ENCODE measurements at regions not wholly inside any gene's neighbourhood (a gene's known extent, or its start where the extent isn't known, plus 50 kb on each side); places are given as distances from the start of the nearest gene placed in this dataset.
"Not testable (repeated sequence)": the region's sequence is repeated elsewhere in the genome, so short reads cannot be mapped to it uniquely, and the experiment has no call there.

DNA sequence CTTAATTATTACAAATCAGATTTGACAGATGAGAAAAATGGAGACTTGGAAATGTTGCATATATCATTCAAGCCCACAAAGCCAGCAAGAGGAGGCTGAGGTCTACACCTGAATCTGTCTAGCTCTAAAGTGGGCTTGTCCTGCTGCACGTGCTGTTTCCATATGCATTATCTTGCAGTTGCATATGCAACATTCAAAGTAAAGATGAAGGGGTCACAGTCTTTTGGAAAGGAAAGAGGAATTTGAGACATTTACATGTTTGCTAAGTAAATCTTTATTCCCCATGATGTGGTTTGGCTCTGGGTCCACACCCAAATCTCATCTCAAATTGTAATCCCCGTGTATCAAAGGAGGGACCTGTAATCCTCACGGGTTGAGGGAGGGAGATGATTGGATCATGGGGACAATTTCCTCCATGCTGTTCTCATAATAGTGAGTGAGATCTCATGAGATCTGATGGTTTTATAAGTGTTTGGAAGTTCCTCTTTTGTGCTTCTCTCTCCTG, 98.3 kb downstream of the BACH1 start:
- DNase-seq, result no peak

DNA sequence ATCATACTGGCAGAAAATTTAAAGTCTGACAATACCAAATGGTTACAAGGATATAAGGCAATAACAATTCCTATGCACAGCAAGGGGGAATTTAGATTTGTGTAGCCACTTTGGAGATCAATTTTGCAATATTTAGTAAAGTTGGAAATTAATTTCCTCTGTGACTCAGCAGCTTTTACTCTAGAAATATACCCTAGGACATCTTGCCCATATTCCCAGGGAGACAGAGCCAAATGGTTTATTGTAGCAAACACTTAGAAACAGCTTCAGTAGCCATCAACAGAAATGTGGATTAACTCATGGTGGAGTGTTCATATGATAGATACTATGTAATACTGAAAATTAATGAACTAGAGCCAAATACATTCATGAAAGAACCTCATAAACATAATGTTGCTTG, 104.6 kb downstream of the BACH1 start:
- DNase-seq, result no peak

DNA sequence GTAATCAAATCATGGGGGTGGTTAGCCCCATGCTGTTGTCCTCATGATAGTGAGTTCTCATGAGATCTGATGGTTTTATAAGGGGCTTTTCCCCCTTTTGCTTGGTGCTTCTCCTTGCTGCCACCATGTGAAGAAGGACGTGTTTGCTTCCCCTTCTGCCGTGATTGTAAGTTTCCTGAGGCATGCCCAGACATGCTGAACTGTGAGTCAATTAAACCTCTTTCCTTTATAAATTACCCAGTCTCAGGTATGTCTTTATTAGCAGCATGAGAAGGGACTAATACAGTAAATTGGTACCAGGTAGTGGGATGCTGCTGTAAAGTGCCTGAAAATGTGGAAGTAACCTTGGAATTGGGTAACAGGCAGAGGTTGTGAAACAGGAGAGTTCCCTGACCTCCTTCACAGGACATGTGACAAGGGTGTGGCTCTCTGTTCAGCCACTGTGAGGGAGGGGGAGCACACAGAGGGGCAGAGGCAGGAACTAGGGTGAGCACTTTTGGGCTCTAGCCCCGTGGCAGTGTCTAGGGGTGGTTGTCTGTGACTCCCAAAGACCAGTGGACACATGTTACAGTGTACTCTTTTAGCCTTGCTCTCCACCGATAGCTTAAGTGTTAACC, 105.3 kb downstream of the BACH1 start:
- DNase-seq, result no peak

DNA sequence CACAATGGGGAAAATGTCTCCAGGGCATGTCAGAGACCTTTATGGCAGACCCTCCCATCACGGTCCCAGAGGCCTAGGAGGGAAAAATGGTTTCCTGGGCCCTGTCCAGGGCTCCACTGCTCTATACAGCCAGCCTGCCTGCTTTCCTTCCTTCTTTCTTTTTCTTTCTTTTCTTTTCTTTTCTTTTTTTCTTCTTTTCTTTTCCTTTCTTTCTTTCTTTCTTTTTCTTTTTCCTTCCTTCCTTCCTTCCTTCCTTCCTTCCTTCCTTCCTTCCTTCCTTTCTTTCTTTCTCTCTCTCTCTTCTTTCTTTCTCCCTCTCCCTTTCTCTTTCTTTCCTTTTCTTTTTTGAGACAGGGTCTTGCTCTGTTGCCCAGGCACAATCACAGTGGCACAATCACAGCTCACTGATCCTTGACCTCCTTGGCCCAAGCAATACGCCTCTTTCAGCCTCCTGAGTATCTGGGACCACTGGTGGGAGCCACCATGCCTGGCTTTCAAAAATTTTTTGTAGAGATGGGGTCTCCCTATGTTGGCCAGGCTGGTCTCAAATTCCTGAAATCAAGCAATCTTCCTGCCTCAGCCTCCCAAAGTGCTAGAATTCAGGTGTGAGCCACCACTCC, 106.9 kb downstream of the BACH1 start:
- DNase-seq, result no peak

DNA sequence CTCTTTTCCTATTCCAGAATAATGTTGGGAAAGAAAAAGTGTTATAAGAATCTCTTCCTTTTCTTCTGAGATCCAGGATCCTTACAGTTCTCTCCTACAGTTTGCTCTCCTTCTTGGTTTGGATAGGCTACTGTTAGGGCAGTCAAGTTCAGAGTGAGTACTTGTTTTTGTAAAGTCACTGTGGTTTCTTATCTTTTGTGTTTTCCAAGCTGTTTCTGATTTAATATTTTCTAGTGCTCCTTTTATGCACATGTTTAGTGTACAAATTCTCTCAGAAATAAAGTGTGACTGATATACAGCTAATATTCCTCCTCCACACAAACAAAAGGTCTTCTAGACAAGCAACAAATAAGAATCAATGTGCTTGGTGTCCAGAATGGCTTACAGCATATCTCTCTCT, 107.7 kb downstream of the BACH1 start:
- DNase-seq, result no peak

DNA sequence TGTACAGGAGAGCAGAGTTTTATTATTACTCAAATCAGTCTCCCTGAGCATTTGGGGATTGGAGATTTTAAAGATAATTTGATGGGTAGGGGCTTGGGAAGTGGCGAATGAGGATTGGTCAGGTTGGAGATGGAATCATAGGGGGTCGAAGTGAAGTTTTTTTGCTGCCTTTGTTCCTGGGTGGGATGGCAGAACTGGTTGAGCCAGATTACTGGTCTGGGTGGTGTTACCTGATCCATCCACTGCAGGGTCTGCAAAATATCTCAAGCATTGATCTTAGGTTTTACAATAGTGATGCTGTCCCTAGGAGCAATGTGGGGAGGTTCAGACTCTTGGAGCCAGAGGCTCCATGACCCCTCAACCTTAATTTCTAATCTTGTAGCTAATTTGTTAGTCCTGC, 108.8 kb downstream of the BACH1 start:
- DNase-seq, result no peak

DNA sequence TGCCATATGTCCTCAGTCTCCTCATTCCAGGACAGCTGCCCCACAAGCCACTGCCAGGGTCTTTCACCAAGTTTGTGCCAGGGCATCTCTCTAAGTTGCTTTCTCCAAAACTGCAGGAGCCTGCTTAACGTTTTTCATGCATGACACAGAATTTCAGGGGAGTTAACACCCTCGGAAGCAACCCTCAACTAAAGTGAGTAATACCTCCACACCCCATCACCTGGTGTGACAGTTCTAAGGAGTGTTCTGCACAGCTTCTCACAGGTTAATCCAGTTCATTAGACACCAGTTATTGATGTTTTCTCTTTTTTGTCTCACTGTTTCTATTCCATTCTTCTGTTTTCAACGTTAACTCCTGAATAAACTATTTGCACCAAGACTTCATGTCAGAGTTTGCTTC, 115.0 kb downstream of the BACH1 start:
- DNase-seq, result no peak

DNA sequence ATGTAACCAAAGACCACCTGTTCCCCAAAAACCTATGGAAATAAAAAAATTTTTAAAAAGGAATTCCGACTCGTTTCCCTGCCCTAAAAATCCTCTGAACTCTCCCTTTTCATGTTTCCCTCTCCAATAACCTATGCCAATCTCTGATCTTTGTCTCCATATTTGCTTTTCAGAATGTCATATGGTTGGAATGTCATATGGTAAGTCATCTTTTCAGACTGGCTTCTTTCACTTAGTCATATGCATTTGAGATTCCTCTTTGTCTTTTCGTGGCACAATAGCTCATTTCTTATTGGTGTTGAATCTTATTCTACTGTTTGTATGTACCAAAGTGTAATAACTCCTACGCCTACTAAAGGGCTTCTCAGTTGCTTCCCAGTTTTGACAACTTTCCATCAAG, 117.5 kb downstream of the BACH1 start:
- no peak for DNase-seq

DNA sequence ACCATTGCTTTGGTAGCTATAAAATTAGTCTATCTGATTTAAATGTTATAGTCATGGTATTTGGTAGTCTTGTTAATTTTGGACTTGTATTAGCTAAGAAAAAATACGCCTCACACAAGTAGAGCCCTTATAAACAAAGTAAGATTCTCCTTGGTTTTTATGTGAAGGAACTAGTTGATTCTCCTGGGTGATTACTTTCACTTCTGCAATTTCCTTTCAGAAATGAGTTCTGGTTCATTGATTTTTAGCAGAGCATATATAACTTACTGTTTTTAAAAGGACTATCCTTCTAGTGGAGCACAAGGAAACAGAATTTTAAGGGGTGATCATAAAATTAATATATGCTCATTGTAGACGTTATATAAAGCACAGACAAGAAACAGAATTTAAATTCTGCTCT, 120.1 kb downstream of the BACH1 start:
- DNase-seq, result no peak

DNA sequence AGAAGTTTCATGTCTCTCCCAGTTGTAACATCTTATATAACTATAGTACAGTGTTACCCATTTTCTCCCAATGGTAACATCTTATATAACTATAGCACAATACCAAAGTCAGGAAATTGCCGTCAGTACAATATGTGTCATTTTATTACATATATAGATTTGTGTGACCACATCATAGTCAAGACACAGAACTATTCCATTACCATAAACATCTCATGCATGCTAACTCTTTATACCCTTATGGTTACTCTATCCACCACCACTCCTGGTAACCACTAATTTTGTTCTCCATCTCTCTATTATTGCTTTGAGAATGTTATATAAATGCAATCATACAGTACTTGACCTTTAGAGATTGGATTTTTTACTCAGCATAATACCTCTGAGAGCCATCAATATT, 120.7 kb downstream of the BACH1 start:
- no peak for DNase-seq

DNA sequence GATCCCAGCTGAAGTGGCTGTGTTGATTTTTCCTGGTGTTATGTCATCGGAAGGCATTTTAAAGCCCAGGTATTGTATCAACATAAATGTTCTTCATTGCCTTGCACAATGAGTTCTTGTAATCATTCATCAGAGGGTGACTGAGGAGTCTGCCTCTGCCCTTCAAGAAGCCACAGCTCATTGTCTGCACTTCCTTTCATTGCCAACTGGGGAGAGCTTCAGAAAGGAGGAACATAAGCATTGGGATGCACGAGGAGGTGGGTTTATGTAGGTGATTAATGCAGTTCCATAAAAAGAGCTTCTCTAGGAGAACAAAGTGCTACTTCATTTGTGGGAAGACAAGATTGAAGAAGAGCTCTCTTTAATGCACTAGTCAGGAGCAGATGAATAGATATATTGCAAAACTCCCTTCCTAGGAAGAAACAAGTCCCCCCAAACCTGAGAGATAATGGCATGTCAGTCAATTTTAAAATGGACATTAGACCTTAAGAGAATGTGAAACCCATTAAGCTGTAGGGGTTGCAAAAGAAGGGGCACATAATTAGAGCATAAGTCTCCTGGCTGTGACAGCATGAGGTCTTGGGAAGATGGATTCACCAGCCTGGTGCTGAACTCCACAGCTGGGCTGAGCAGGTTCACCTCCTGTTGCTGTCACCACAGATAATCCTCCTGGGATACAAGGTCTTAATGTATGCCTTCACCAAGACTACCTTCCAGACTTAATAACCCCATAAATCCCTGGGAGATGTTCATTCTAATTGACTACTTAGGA, 124.6 kb downstream of the BACH1 start:
- DNase-seq, result peak; percentile 3

DNA sequence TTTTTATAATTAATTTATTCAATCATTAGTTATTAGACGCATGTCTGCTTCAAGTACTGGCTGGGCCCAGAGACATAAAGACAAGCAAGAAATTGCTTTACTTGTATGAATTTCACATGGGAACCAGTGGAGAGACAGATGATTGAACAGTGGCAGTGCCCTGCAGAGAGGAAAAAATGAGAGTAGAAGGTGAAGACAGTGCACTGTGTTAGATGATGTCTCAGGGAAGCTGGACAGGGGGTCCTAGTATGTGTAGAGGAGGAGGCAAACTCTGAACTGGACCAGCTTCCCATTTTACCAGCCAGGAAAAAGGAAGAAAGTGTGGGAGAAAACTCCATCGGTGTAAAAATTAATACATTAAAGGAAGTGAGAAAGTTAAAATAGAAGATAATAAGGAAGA, 126.0 kb downstream of the BACH1 start:
- no peak for DNase-seq

DNA sequence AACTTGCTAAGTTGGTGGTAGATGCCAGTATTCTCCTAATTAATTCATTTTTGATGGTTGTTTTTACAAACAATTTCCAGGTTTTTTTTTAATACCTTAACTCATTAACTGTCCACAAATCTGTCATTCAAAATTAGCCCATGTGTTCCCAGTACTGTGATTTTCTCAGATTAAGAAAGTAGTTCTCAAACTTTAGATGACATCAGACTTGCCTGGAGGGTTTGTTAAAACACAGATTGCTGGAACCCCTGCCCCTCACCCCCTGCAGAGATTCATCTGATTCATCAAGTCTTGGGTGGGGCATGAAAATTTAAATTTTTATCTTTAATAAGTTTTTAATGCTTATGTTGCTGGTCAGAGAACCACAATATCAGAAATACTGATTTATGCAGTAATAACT, 130.5 kb downstream of the BACH1 start:
- no peak for DNase-seq

DNA sequence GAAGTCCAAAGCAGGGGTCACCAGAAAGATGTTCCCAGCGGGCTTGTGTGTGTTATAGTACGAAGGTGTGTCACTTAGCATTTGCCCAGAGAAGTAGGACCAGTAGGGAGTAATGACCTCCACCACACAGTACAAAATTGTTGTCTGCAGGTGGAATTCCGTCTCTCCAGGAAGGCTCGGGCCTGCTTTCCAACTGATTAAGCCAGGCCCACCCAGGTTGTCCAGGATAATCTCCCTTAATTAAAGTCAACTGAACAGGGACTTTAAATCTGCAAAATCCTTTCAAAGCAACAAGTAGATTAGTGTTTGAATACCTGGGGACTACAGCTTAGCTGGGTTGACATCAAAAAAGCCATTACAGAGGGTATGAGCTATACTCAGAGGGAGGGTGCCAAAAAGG, 131.3 kb downstream of the BACH1 start:
- no peak for DNase-seq

DNA sequence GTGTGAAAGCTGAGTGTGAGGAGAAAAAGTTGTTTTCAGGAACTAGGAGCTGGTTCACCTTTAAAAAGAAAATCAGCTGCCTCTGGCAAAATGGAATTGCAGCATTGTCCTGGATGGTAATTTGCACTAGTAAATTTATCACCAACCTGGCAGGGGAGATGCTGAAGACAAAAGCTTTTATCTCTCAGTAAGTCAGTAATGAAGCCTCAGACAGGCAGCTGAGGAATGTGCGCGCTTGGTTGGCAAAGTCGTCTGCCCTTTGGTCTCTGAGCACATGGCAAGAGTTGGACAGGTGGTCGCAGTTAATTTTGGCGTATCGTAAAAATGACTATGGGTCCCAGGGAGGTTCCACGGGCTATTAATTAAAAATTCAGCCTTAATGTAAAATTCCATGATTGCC, 131.9 kb downstream of the BACH1 start:
- no peak for DNase-seq

DNA sequence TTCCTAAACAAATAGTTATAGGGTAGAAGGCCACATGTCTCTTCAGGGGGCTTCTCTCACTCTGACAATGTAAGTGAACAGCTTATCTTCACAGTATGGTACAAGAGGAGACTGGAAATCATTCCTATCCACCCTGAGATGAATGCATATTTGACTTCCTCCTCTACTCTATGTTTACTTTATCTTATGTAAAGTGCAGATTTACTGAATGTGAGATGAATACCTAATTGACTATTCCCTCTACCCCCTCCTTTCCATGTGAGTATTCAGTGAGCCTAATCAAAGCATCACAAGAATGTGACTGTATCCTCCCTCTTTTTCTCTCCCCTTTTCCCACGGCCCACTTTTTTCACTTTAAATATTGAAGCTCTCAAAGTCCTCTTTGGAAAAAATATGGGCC, 132.5 kb downstream of the BACH1 start:
- no peak for DNase-seq

DNA sequence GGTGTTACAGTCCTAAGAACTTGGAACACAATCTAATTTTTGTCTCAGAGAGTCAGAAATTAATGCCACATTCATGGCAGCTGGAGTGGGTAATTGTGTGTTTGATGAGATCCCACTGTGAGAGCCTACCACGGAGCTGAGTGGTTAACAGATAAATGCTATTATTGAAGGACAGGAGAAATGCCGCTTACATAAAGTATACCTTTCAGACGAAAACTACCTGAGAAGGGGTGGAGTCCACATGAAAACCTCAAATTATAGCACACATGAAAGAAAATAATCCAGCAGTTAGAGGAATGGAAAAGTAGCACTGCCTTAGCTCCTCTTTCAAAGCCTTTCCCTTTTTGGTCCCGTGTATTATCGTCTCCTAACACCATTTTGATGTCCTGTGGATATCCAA, 133.0 kb downstream of the BACH1 start:
- no peak for DNase-seq

DNA sequence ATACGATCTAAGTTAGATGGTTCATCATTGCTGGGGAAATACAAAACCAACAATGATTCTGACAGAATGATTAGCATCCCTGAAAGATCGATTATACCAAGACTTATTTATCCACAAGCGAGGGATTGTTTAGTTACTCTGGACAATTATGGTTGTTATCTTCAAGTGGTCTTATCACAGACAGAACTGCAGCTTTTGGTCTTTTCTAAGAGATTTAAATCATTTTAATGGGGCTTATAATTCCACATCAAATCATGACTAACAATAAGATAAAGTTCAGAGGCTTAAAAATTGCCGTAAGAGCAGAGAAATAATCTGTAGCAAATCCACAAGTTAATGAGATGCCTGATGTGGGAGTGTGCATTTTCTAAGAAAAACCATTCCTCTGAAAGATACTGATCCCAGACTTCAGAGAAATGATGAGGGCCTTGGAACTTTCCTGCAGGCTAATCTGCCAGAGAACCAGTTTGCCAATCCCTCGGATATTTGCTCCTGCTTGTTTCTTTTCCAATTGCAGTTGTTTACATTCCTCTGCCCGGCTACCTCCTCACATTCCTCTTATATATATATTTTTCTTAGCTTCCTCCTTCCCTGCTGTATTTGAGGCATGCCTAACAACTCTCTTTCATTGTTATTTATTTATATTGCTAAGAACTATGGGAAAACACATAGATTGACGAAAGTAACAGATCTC, 134.8 kb downstream of the BACH1 start:
- no peak for DNase-seq

DNA sequence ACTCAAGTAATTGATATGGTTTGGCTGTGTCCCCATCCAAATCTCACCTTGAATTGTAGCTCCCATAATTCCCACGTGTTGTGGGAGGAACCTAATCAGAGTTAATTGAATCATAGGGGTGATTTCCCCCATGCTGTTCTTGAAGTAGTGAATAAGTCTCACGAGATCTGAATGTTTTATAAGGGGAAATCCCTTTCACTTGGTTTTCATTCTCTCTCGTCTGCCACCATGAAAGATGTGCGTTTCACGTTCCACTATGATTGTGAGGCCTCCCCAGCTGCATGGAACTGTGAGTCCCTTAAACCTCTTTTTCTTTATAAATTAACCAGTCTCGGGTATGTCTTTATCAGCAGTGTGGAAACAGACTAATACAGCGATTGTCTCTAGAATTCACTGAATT, 135.4 kb downstream of the BACH1 start:
- DNase-seq, result no peak

DNA sequence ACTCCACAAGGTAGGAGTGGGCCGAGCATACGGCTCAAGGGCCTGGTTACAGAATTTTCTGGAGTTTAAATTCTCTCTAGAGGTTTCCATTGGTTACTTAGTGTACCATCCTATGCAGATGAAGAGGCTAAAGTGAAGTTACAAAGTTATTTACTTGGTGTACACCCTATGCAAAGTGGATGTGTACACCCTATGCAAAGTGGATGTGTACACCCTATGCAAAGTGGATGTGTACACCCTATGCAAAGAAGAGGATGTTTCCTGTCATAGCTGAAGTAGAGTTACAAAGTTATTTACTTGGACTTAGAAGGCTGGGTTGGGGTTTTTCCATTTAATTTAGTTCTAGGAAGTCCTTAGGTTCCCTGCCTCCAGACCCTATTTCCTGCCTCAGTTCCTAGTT, 136.3 kb downstream of the BACH1 start:
- not testable (repeated sequence) for DNase-seq

DNA sequence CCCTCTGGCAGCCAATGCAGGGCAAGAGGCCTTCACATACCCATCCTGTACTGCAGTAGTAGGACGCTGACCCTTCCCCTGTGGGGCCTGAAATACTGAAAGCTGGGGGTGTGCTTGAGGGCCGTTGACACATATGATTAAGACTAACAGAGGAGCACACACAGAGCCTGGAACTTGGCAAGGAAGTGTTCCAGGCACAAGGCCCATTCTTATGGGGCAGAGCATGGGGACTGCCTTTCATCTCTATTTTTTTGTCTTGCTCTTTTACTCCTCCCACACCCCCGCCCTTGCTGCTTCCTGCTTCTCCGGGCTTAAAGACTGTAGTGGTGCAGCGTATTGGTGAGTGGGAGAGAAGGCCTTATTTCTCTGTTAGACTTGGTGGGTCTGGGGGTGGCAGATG, 137.4 kb downstream of the BACH1 start:
- DNase-seq, result no peak

DNA sequence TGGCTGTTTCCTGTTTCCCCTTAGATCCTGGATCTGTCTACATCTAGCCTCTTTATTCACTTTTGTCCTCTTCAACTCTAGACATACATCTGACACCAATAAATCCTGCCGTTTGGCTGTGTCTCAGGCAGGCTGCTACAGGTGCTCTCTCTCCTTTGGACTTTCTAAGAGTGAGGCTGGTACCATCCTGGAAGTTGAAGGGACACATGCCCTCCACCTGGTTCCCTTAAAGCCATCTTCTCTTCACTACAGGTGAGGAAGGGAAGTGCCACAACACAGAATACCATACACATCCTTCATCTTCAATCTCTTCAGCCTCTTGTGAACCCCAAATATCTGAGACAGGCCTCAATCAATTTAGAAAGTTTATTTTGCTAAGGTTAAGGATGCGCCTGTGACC, 137.9 kb downstream of the BACH1 start:
- no peak for DNase-seq

DNA sequence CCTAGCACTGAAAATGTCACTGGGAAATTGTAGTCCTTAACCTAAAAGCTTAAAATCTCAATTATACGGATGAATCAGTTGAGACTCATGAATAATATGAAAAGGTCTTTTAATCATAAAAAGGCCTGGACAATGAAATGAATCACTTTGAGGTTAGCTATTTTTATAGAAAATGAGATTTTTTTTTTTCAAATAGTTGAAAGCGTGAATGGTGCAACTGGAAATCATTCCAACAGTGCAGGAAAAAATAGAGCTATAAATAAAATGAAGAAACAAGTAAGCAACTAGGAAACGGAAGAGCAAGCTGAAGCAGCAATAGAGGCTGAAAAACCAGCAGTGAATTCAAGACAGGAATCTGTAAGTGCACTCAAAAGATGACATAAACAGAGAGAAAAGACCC, 142.9 kb downstream of the BACH1 start:
- no peak for DNase-seq

Measured in NCI-H187 treated with DMSO at 0.1 percent for 48 hours (cell line).